ENCODE measurements at regions not wholly inside any gene's neighbourhood (a gene's known extent, or its start where the extent isn't known, plus 50 kb on each side); places are given as distances from the start of the nearest gene placed in this dataset.

- Histone ChIP-seq H3K9ac (ENCODE audit: low read length) (no peak overlapping the region), H3K4me2 (ENCODE audit: low read length) (no peak overlapping the region), H3K9me3 (ENCODE audit: low read length) (peaks cover 4% of the 10 kb centered on the region), H3F3A (ENCODE audit: insufficient read depth, low read length, poor library complexity, severe bottlenecking) (no peaks in the 10 kb centered on the region), H3K36me3 (ENCODE audit: insufficient read depth, low read length) (peaks cover 8% of the 10 kb centered on the region), H3K4me3 (ENCODE audit: low read length) (no peak overlapping the region), H3K79me2 (replicated peaks; ENCODE audit: insufficient read depth, low read length) (no peaks in the 10 kb centered on the region), H2AFZ (ENCODE audit: low read depth, low read length) (no peak overlapping the region), H3K9me2 (ENCODE audit: insufficient read depth, low read length) (no peaks in the 10 kb centered on the region), H3K27ac (ENCODE audit: low read length) (no peak overlapping the region), H3K27me3 (ENCODE audit: insufficient read depth, low read depth, low read length) (no peaks in the 10 kb centered on the region), H4K20me1 (ENCODE audit: insufficient read depth) (no peaks in the 10 kb centered on the region)
- TF ChIP-seq RAD21 (conservative IDR thresholded peaks at IDR 0.05) (no peak), TAF1 (IDR thresholded peaks at IDR 0.05; ENCODE audit: low read depth) (no peak), EZH2 (IDR thresholded peaks at IDR 0.05; ENCODE audit: borderline replicate concordance, insufficient read depth, low read length, poor library complexity, severe bottlenecking) (no peak), EP300 (conservative IDR thresholded peaks at IDR 0.05; ENCODE audit: poor library complexity, severe bottlenecking) (no peak), REST (IDR thresholded peaks at IDR 0.05; ENCODE audit: borderline replicate concordance) (no peak), CTCF (IDR thresholded peaks at IDR 0.05; ENCODE audit: poor library complexity, severe bottlenecking) (no peak), MXI1 (conservative IDR thresholded peaks at IDR 0.05; ENCODE audit: poor library complexity, severe bottlenecking) (no peak), POLR2AphosphoS5 (IDR thresholded peaks at IDR 0.05) (no peak), SMC3 (conservative IDR thresholded peaks at IDR 0.05; ENCODE audit: poor library complexity) (no peak)
Observed at GRCh38 chr22:25485626-25486545, 78.6 kb upstream of the GRK3 start.

GRCh38 chr22:25487508-25487907 is 77.0 kb upstream of the GRK3 start:
- no peaks in the 10 kb centered on the region for H3K9me2 ChIP-seq (ENCODE audit: insufficient read depth, low read length)
- no peaks in the 10 kb centered on the region for H3K27me3 ChIP-seq (ENCODE audit: insufficient read depth, low read depth, low read length)
- H4K20me1 ChIP-seq (ENCODE audit: insufficient read depth) = no peaks in the 10 kb centered on the region
- TF ChIP-seq RAD21 (conservative IDR thresholded peaks at IDR 0.05) (no peak), POLR2AphosphoS5 (IDR thresholded peaks at IDR 0.05) (no peak), TAF1 (IDR thresholded peaks at IDR 0.05; ENCODE audit: low read depth) (no peak), SMC3 (conservative IDR thresholded peaks at IDR 0.05; ENCODE audit: poor library complexity) (no peak), MXI1 (conservative IDR thresholded peaks at IDR 0.05; ENCODE audit: poor library complexity, severe bottlenecking) (no peak), EZH2 (IDR thresholded peaks at IDR 0.05; ENCODE audit: borderline replicate concordance, insufficient read depth, low read length, poor library complexity, severe bottlenecking) (no peak), CTCF (IDR thresholded peaks at IDR 0.05; ENCODE audit: poor library complexity, severe bottlenecking) (no peak)
- H3K4me3 ChIP-seq (ENCODE audit: low read length) = no peak overlapping the region
- H2AFZ ChIP-seq (ENCODE audit: low read depth, low read length) = no peak overlapping the region
- no peak overlapping the region for H3K4me2 ChIP-seq (ENCODE audit: low read length)
- H3K9me3 ChIP-seq (ENCODE audit: low read length) = peaks cover 4% of the 10 kb centered on the region
- no peak overlapping the region for H3K9ac ChIP-seq (ENCODE audit: low read length)
- no peaks in the 10 kb centered on the region for H3K79me2 ChIP-seq (replicated peaks; ENCODE audit: insufficient read depth, low read length)
- no peaks in the 10 kb centered on the region for H3F3A ChIP-seq (ENCODE audit: insufficient read depth, low read length, poor library complexity, severe bottlenecking)
- peaks cover 10% of the 10 kb centered on the region for H3K36me3 ChIP-seq (ENCODE audit: insufficient read depth, low read length)
- H3K27ac ChIP-seq (ENCODE audit: low read length) = no peak overlapping the region
